MM.1S (cell line): ENCODE measurements at regions not wholly inside any gene's neighbourhood (a gene's known extent, or its start where the extent isn't known, plus 50 kb on each side); places are given as distances from the start of the nearest gene placed in this dataset.

ENCODE experiments used
- DNase-seq: peaks from one replicate; pipeline ENCODE4 v3.0.0-alpha.2; 2015
- H2AFZ ChIP-seq: fragments of 300-600 bp; sonication (generic); 2 replicates; pipeline ENCODE4 v1.6.0; 2016; ENCODE audit warnings: antibody characterized with exemption, low read length
- H3F3A ChIP-seq: fragments of 300-600 bp; sonication (generic); 2 replicates; pipeline ENCODE4 v1.6.1; 2016; ENCODE audit warnings: mild to moderate bottlenecking, antibody characterized with exemption, low read length, moderate library complexity, mixed read lengths; ENCODE audit not compliant: insufficient read depth
- H3K27ac ChIP-seq: fragments of 300-600 bp; sonication (generic); 2 replicates; pipeline ENCODE4 v1.5.1; 2016; ENCODE audit warnings: mild to moderate bottlenecking, low read length
- H3K27me3 ChIP-seq: fragments of 300-600 bp; sonication (generic); replicated peaks from 2 replicates; pipeline ENCODE4 v1.6.0; 2016; ENCODE audit warnings: low read length; ENCODE audit not compliant: insufficient read depth
- H3K36me3 ChIP-seq: fragments of 300-600 bp; sonication (generic); replicated peaks from 2 replicates; pipeline ENCODE4 v1.6.1; 2016; ENCODE audit warnings: mild to moderate bottlenecking, low read length, mixed read lengths; ENCODE audit not compliant: insufficient read depth
- H3K4me1 ChIP-seq: fragments of 300-600 bp; sonication (generic); 2 replicates; pipeline ENCODE4 v1.6.1; 2016; ENCODE audit warnings: low read length, mixed read lengths
- H3K4me2 ChIP-seq: fragments of 300-600 bp; sonication (generic); 2 replicates; pipeline ENCODE4 v1.6.0; 2016; ENCODE audit warnings: low read depth, low read length
- H3K4me3 ChIP-seq: fragments of 300-600 bp; sonication (generic); 2 replicates; pipeline ENCODE4 v1.5.1; 2016; ENCODE audit warnings: low read length, mixed read lengths
- H3K79me2 ChIP-seq: fragments of 300-600 bp; sonication (generic); 2 replicates; pipeline ENCODE4 v1.6.1; 2016; ENCODE audit warnings: mixed run types, low read length, mixed read lengths
- H3K9ac ChIP-seq: fragments of 300-600 bp; sonication (generic); 2 replicates; pipeline ENCODE4 v1.6.1; 2016; ENCODE audit warnings: low read length, mixed read lengths
- H3K9me2 ChIP-seq: fragments of 300-600 bp; sonication (generic); replicated peaks from 2 replicates; pipeline ENCODE4 v1.6.1; 2016; ENCODE audit warnings: mild to moderate bottlenecking, low read length, mixed read lengths; ENCODE audit not compliant: insufficient read depth
- H3K9me3 ChIP-seq: fragments of 300-600 bp; sonication (generic); replicated peaks from 2 replicates; pipeline ENCODE4 v1.6.1; 2016; ENCODE audit warnings: mild to moderate bottlenecking, low read length, mixed read lengths; ENCODE audit not compliant: insufficient read depth
- H4K20me1 ChIP-seq: fragments of 300-600 bp; sonication (generic); 2 replicates; pipeline ENCODE4 v1.6.1; 2016; ENCODE audit warnings: mild to moderate bottlenecking, low read length, moderate library complexity, mixed read lengths; ENCODE audit not compliant: insufficient read depth
- EZH2 ChIP-seq: fragments of 300-600 bp; sonication (generic); optimal IDR thresholded peaks from 2 replicates; pipeline ENCODE3; 2017; ENCODE audit warnings: low read depth, mild to moderate bottlenecking, antibody characterized with exemption, low read length, mixed read lengths
- EZH2phosphoT487 ChIP-seq: fragments of 300-600 bp; sonication (generic); IDR thresholded peaks from 2 replicates; pipeline ENCODE4 v1.6.1; 2018; ENCODE audit warnings: antibody characterized with exemption, low read length
- TF ChIP-seq, protein P1 (sequence below): fragments of 300-600 bp; sonication (generic); IDR thresholded peaks from 2 replicates; pipeline ENCODE4 v1.5.1; 2016; ENCODE audit warnings: antibody characterized with exemption, low read length, mixed read lengths

DNA sequence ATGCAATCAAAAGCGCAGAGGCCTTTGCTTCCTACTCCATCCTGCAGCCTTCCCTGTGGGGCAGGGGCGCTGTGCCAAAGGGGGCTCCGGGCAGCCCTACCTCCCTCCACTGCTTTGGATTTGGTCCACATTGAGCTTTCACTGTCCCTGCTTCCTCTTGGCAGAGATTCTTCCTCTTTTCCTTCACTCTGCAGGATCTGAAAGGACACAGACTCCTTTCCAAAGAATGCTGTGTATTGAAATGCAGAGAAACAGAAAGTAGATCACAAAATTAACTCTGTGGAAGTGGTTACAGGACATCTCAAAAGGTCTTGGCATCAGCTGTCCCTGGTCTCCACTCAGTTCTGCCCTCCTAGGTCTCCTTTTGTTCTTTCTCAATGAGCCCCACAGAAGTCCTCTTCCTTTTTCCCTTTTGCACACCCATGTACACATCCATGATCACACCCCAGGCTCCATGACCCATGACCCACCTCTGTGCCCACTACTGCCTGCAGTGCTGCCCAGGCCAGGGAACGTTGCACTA, 64.1 kb downstream of the CCR1 start:
- H3K4me3 ChIP-seq = no peak overlapping the region
- H3F3A ChIP-seq = no peaks in the 10 kb centered on the region

DNA sequence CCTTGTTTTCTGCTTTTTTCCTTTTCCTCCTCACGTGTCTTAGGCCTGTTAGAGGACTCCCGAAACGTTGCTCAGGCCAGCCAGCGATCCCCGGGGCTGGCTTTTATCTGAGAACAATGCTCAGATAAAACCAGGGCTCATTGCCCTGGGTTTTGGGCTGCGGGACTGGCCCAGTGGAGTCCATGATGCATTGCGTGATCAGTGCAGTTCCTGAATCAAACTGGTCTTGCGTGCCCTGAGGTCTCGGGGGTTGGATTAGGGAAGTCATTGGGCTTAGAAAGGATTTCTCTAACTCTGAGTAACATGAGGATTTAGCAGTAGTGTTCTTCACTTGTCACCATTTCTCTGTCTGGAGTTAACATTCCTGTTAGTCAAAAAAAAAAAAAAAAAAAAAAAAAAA, 66.3 kb downstream of the CCR1 start:
- no peaks in the 10 kb centered on the region for H3K4me1 ChIP-seq
- no peaks in the 10 kb centered on the region for H3K9me3 ChIP-seq
- H3K9me2 ChIP-seq = no peaks in the 10 kb centered on the region
- H3K36me3 ChIP-seq = no peaks in the 10 kb centered on the region
- H3K4me2 ChIP-seq = no peak overlapping the region
- H3K4me3 ChIP-seq = no peak overlapping the region
- no peak overlapping the region for H3K27ac ChIP-seq
- DNase-seq = no peak
- H2AFZ ChIP-seq = no peak overlapping the region
- no peaks in the 10 kb centered on the region for H3K79me2 ChIP-seq
- no peaks in the 10 kb centered on the region for H3F3A ChIP-seq
- TF ChIP-seq EZH2phosphoT487 = no peak
- TF ChIP-seq EZH2 = no peak
- TF ChIP-seq, protein P1, sequence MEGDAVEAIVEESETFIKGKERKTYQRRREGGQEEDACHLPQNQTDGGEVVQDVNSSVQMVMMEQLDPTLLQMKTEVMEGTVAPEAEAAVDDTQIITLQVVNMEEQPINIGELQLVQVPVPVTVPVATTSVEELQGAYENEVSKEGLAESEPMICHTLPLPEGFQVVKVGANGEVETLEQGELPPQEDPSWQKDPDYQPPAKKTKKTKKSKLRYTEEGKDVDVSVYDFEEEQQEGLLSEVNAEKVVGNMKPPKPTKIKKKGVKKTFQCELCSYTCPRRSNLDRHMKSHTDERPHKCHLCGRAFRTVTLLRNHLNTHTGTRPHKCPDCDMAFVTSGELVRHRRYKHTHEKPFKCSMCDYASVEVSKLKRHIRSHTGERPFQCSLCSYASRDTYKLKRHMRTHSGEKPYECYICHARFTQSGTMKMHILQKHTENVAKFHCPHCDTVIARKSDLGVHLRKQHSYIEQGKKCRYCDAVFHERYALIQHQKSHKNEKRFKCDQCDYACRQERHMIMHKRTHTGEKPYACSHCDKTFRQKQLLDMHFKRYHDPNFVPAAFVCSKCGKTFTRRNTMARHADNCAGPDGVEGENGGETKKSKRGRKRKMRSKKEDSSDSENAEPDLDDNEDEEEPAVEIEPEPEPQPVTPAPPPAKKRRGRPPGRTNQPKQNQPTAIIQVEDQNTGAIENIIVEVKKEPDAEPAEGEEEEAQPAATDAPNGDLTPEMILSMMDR = no peak
- no peak overlapping the region for H3K9ac ChIP-seq
- H3K27me3 ChIP-seq = no peaks in the 10 kb centered on the region
- H4K20me1 ChIP-seq = no peaks in the 10 kb centered on the region

More for the DNA sequence above, 64.1 kb downstream of the CCR1 start:
- no peak overlapping the region for H3K4me2 ChIP-seq
- no peaks in the 10 kb centered on the region for H3K36me3 ChIP-seq
- no peak overlapping the region for H3K27ac ChIP-seq
- H3K9me3 ChIP-seq = no peaks in the 10 kb centered on the region
- DNase-seq = no peak
- H2AFZ ChIP-seq = no peak overlapping the region
- TF ChIP-seq, protein P1 = no peak
- no peak for TF ChIP-seq EZH2phosphoT487
- TF ChIP-seq EZH2 = no peak
- no peaks in the 10 kb centered on the region for H3K9me2 ChIP-seq
- H3K79me2 ChIP-seq = no peaks in the 10 kb centered on the region
- no peak overlapping the region for H3K9ac ChIP-seq
- H3K4me1 ChIP-seq = no peaks in the 10 kb centered on the region
- no peaks in the 10 kb centered on the region for H4K20me1 ChIP-seq
- H3K27me3 ChIP-seq = no peaks in the 10 kb centered on the region

DNA sequence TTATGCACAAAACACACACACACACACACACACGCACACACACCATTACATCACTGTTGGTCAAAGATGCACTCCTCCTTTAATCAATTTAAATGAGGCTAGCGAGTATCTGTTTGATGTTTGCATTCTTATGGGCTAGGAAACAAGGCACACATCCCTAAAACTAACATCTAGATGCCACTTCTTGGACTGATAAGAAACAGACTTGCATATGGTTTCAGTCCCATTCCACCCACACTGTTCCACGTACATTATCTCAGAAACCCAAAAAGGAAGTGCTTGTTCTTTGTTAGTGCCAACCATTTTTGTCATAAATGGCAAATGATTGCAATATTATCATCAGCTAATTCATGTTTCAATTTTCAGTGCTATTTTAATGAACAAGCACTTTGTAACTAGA, 69.5 kb downstream of the CCR1 start:
- Histone ChIP-seq H2AFZ (no peak overlapping the region), H3K4me3 (no peak overlapping the region), H3K4me2 (no peak overlapping the region), H3K9me2 (no peaks in the 10 kb centered on the region), H3F3A (no peaks in the 10 kb centered on the region), H4K20me1 (no peaks in the 10 kb centered on the region), H3K79me2 (no peaks in the 10 kb centered on the region), H3K4me1 (no peaks in the 10 kb centered on the region), H3K36me3 (no peaks in the 10 kb centered on the region), H3K27ac (no peak overlapping the region), H3K27me3 (no peaks in the 10 kb centered on the region), H3K9me3 (no peaks in the 10 kb centered on the region), H3K9ac (no peak overlapping the region)
- TF ChIP-seq, protein P1 = no peak
- no peak for TF ChIP-seq EZH2
- TF ChIP-seq EZH2phosphoT487 = no peak
- no peak for DNase-seq
